HG02840 (cell line): ENCODE measurements at regions not wholly inside any gene's neighbourhood (a gene's known extent, or its start where the extent isn't known, plus 50 kb on each side); places are given as distances from the start of the nearest gene placed in this dataset.
"Not testable (repeated sequence)": the region's sequence is repeated elsewhere in the genome, so short reads cannot be mapped to it uniquely, and the experiment has no call there.

ENCODE experiments used
- ATAC-seq: cut with Tn5 transposase; IDR thresholded peaks from one replicate; pipeline ENCODE4 v1.9.1; 2021; ENCODE audit warnings: mild to moderate bottlenecking, moderate library complexity, moderate number of reproducible peaks; ENCODE audit not compliant: unreplicated experiment, low FRiP score

- ATAC-seq = no peak
Observed at GRCh38 chr21:28334407-28334806, 658.3 kb downstream of the LTN1 start.

- ATAC-seq = no peak
Observed at GRCh38 chr21:28333578-28334075, 659.0 kb downstream of the LTN1 start.

- no peak for ATAC-seq
Observed at GRCh38 chr21:28332796-28333195, 659.9 kb downstream of the LTN1 start.

- no peak for ATAC-seq
Observed at GRCh38 chr21:28325618-28326017, 667.1 kb downstream of the LTN1 start.

GRCh38 chr21:28324690-28325089 lies 668.0 kb downstream of the LTN1 start:
- ATAC-seq = no peak

GRCh38 chr21:28317177-28317950 lies 675.3 kb downstream of the LTN1 start:
- ATAC-seq = no peak

GRCh38 chr21:28311411-28312190 lies 681.1 kb downstream of the LTN1 start:
- ATAC-seq = no peak

GRCh38 chr21:28310711-28311110 lies 682.0 kb downstream of the LTN1 start:
- ATAC-seq = no peak

GRCh38 chr21:28310171-28310685 lies 682.4 kb downstream of the LTN1 start:
- ATAC-seq = no peak

- ATAC-seq = no peak
Observed at GRCh38 chr21:28309596-28309995, 683.1 kb downstream of the LTN1 start.

GRCh38 chr21:28308516-28308915 lies 684.2 kb downstream of the LTN1 start:
- no peak for ATAC-seq

- no peak for ATAC-seq
Observed at GRCh38 chr21:28299946-28300345, 692.7 kb downstream of the LTN1 start.

GRCh38 chr21:28298251-28298672 lies 694.4 kb downstream of the LTN1 start:
- no peak for ATAC-seq

GRCh38 chr21:28294051-28294450 lies 698.6 kb downstream of the LTN1 start:
- no peak for ATAC-seq

GRCh38 chr21:28283641-28284490 lies 708.8 kb downstream of the LTN1 start:
- no peak for ATAC-seq

GRCh38 chr21:28282833-28283232 lies 709.8 kb downstream of the LTN1 start:
- no peak for ATAC-seq

GRCh38 chr21:28281357-28281756 lies 711.3 kb downstream of the LTN1 start:
- ATAC-seq = not testable (repeated sequence)

- ATAC-seq = no peak
Observed at GRCh38 chr21:28280611-28281010, 712.1 kb downstream of the LTN1 start.

- ATAC-seq = no peak
Observed at GRCh38 chr21:28277324-28277723, 715.4 kb downstream of the LTN1 start.

GRCh38 chr21:28272272-28272992 lies 720.2 kb downstream of the LTN1 start:
- no peak for ATAC-seq
